OCI-LY1 (cell line): ENCODE measurements at regions not wholly inside any gene's neighbourhood (a gene's known extent, or its start where the extent isn't known, plus 50 kb on each side); places are given as distances from the start of the nearest gene placed in this dataset.

Experiments
- H2AFZ ChIP-seq: fragments of 200-600 bp; sonication (generic), shearing (Covaris generic); 2 replicates; pipeline ENCODE4 v1.6.0; 2014; ENCODE audit warnings: antibody characterized with exemption, mild to moderate bottlenecking, low read length
- H3F3A ChIP-seq: fragments of 200-600 bp; sonication (generic), shearing (Covaris generic); 2 replicates; pipeline ENCODE4 v1.6.0; 2014; ENCODE audit warnings: mild to moderate bottlenecking, antibody characterized with exemption, low read length, moderate library complexity; ENCODE audit not compliant: insufficient read depth
- H3K27ac ChIP-seq: fragments of 200-600 bp; sonication (generic); 2 replicates; pipeline ENCODE4 v1.5.1; 2014; ENCODE audit warnings: low read length, mixed run types, mild to moderate bottlenecking, low read depth; ENCODE audit not compliant: poor library complexity, severe bottlenecking
- H3K27me3 ChIP-seq: fragments of 200-600 bp; sonication (generic); 2 replicates; pipeline ENCODE4 v1.6.0; 2014; ENCODE audit warnings: antibody characterized with exemption, mild to moderate bottlenecking, low read length, moderate library complexity; ENCODE audit not compliant: insufficient read depth
- H3K36me3 ChIP-seq: fragments of 200-600 bp; sonication (generic); 2 replicates; pipeline ENCODE4 v1.6.1; 2014; ENCODE audit warnings: mild to moderate bottlenecking, antibody characterized with exemption, low read length, moderate library complexity, mixed read lengths; ENCODE audit not compliant: insufficient read depth
- H3K4me1 ChIP-seq: fragments of 200-600 bp; sonication (generic); 2 replicates; pipeline ENCODE4 v1.5.1; 2014; ENCODE audit warnings: mild to moderate bottlenecking, low read length, moderate library complexity; ENCODE audit not compliant: insufficient read depth, severe bottlenecking
- H3K4me2 ChIP-seq: fragments of 200-600 bp; sonication (generic), shearing (Covaris generic); 2 replicates; pipeline ENCODE4 v1.6.1; 2014; ENCODE audit warnings: low read length
- H3K4me3 ChIP-seq: fragments of 200-600 bp; sonication (generic); 2 replicates; pipeline ENCODE4 v1.5.1; 2014; ENCODE audit warnings: low read length, low read depth, mild to moderate bottlenecking, mixed read lengths; ENCODE audit not compliant: poor library complexity, severe bottlenecking
- H3K79me2 ChIP-seq: fragments of 200-600 bp; shearing (Covaris generic); 2 replicates; pipeline ENCODE4 v1.6.1; 2016; ENCODE audit warnings: mixed run types, low read length, mixed read lengths; ENCODE audit not compliant: insufficient read depth
- H3K9ac ChIP-seq: fragments of 200-600 bp; sonication (generic), shearing (Covaris generic); 2 replicates; pipeline ENCODE4 v1.6.1; 2014; ENCODE audit warnings: mild to moderate bottlenecking, low read length, mixed read lengths
- H3K9me2 ChIP-seq: fragments of 200-600 bp; sonication (generic), shearing (Covaris generic); 2 replicates; pipeline ENCODE4 v1.6.1; 2014; ENCODE audit warnings: low read depth, mild to moderate bottlenecking, low read length, mixed read lengths
- H3K9me3 ChIP-seq: fragments of 200-600 bp; shearing (Covaris generic); 2 replicates; pipeline ENCODE4 v1.6.1; 2014; ENCODE audit warnings: low read length, mixed read lengths
- H4K20me1 ChIP-seq: fragments of 200-600 bp; sonication (generic), shearing (Covaris generic); 2 replicates; pipeline ENCODE4 v1.6.0; 2016; ENCODE audit warnings: mild to moderate bottlenecking, low read length; ENCODE audit not compliant: insufficient read depth
- EZH2 ChIP-seq: fragments of 200-600 bp; sonication (generic), shearing (Covaris generic); IDR thresholded peaks from 2 replicates; pipeline ENCODE4 v1.8.0; 2017; ENCODE audit warnings: borderline replicate concordance, mixed run types, mild to moderate bottlenecking, antibody characterized with exemption, low read length, moderate library complexity, mixed read lengths
- TF ChIP-seq, protein P1 (sequence below): fragments of 200-600 bp; sonication (generic), shearing (Covaris generic); IDR thresholded peaks from 2 replicates; pipeline ENCODE4 v1.5.1; 2017; ENCODE audit warnings: mild to moderate bottlenecking, antibody characterized with exemption, low read length, moderate library complexity, mixed read lengths

DNA sequence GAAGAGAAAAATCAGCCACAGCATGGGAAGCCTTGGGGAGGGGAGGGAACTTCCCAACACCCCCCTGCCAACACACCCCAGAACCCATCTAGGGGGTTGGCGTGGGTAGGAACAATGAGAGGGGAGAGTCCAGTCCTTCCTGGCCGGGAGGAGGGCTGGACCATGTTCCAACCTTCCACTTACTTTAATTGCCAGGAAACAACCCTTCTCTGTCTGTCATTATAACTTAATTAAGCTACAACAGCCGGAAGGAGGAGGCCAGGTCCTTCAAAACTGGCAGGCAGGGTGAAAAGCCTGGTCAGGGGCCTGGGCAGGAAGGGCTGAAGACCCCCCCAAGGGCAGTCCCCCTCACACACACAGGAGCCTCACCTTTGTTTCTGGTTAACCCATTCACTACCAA lies 447.0 kb downstream of the SOX9 start:
- no peaks in the 10 kb centered on the region for H3K9me3 ChIP-seq
- H3K79me2 ChIP-seq: no peaks in the 10 kb centered on the region
- H3K9me2 ChIP-seq: no peaks in the 10 kb centered on the region
- no peak overlapping the region for H2AFZ ChIP-seq
- no peaks in the 10 kb centered on the region for H3K27me3 ChIP-seq
- no peaks in the 10 kb centered on the region for H3F3A ChIP-seq
- no peaks in the 10 kb centered on the region for H3K36me3 ChIP-seq
- H3K4me3 ChIP-seq: no peak overlapping the region
- no peaks in the 10 kb centered on the region for H3K4me1 ChIP-seq
- no peaks in the 10 kb centered on the region for H4K20me1 ChIP-seq
- H3K4me2 ChIP-seq: no peak overlapping the region
- H3K9ac ChIP-seq: no peak overlapping the region
- H3K27ac ChIP-seq: no peak overlapping the region
- TF ChIP-seq EZH2: no peak
- TF ChIP-seq, protein P1, sequence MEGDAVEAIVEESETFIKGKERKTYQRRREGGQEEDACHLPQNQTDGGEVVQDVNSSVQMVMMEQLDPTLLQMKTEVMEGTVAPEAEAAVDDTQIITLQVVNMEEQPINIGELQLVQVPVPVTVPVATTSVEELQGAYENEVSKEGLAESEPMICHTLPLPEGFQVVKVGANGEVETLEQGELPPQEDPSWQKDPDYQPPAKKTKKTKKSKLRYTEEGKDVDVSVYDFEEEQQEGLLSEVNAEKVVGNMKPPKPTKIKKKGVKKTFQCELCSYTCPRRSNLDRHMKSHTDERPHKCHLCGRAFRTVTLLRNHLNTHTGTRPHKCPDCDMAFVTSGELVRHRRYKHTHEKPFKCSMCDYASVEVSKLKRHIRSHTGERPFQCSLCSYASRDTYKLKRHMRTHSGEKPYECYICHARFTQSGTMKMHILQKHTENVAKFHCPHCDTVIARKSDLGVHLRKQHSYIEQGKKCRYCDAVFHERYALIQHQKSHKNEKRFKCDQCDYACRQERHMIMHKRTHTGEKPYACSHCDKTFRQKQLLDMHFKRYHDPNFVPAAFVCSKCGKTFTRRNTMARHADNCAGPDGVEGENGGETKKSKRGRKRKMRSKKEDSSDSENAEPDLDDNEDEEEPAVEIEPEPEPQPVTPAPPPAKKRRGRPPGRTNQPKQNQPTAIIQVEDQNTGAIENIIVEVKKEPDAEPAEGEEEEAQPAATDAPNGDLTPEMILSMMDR: no peak

GRCh38 chr17:72569148-72569946 lies 448.5 kb downstream of the SOX9 start:
- Histone ChIP-seq H3K9me3 (no peaks in the 10 kb centered on the region), H3F3A (no peaks in the 10 kb centered on the region), H3K4me1 (no peaks in the 10 kb centered on the region), H3K27ac (no peak overlapping the region), H3K9me2 (no peaks in the 10 kb centered on the region), H3K36me3 (no peaks in the 10 kb centered on the region), H3K4me3 (no peak overlapping the region), H3K4me2 (no peak overlapping the region), H4K20me1 (no peaks in the 10 kb centered on the region), H3K79me2 (no peaks in the 10 kb centered on the region), H3K9ac (no peak overlapping the region), H3K27me3 (no peaks in the 10 kb centered on the region; the same call in 1 of the 2 replicates), H2AFZ (no peak overlapping the region)
- TF ChIP-seq, protein P1: no peak
- TF ChIP-seq EZH2: no peak

DNA sequence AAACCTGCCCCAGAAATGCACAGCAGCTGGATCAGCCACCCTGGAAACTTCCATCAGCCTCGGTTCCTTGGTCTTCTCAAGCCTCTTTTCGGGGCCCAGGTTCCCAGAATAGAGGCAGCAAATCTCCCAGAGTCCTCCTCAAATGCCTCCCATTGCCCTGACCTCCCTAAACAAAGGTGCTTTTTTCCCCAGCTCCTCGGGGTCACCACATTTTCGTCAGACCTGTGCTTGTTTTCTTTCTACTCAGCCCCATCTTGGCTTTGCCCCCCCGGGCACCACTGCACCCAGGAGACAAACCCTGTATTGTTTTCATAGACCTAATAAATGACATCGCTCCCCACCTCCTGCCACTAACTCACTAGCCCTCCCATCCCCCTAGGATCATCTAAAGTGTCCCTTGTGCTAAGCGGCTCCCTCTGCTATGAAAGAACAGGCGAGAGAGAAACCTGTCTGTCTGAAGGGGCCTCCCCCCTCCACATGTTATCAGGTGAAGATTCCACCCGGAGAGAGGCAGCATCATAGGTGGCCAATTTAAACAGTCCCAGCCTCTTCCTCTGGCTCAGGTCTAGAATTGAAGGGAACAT lies 451.1 kb downstream of the SOX9 start:
- Histone ChIP-seq H3K27me3 (no peaks in the 10 kb centered on the region; the same call in none of the 2 replicates), H3K79me2 (no peaks in the 10 kb centered on the region), H3K4me3 (no peak overlapping the region), H3K27ac (no peak overlapping the region), H3K9ac (no peak overlapping the region), H3K9me2 (no peaks in the 10 kb centered on the region), H3K36me3 (no peaks in the 10 kb centered on the region), H4K20me1 (no peaks in the 10 kb centered on the region), H3F3A (no peaks in the 10 kb centered on the region), H3K4me1 (no peaks in the 10 kb centered on the region), H2AFZ (no peak overlapping the region), H3K4me2 (no peak overlapping the region), H3K9me3 (no peaks in the 10 kb centered on the region)
- TF ChIP-seq, protein P1: no peak
- no peak for TF ChIP-seq EZH2
